Activated CD8-positive, alpha-beta memory T cell treated with anti-CD3 and anti-CD28 coated beads, Interleukin-2, amount 10 ng/mL, durations not matched to agents 7 days and 5 days (primary cell): ENCODE measurements at regions not wholly inside any gene's neighbourhood (a gene's known extent, or its start where the extent isn't known, plus 50 kb on each side); places are given as distances from the start of the nearest gene placed in this dataset.

Experiments used
- ATAC-seq: fragments of 150-1000 bp; cut with Tn5 transposase; one replicate; pipeline ENCODE4 v1.10.0; 2021; ENCODE audit warnings: moderate library complexity
- CTCF ChIA-PET: fragments of 350-600 bp; sonication (Branson Sonifier 250); formaldehyde crosslinking; loops from one replicate; lab custom pipeline; 2021; ENCODE audit warnings: antibody characterized with exemption; lab: Charles Lee
- DNase-seq: peaks from one replicate; pipeline ENCODE4 v3.0.0-alpha.2; 2020
- H3K27ac Mint-ChIP-seq: one replicate; pipeline ENCODE4 v1.8.0; 2021; ENCODE audit warnings: mild to moderate bottlenecking, mixed read lengths
- H3K27me3 Mint-ChIP-seq: one replicate; pipeline ENCODE4 v1.8.0; 2021; ENCODE audit warnings: mixed read lengths
- H3K36me3 Mint-ChIP-seq: one replicate; pipeline ENCODE4 v1.8.0; 2021; ENCODE audit warnings: mild to moderate bottlenecking, mixed read lengths
- H3K4me1 Mint-ChIP-seq: one replicate; pipeline ENCODE4 v1.8.0; 2021; ENCODE audit warnings: mixed read lengths
- H3K4me3 Mint-ChIP-seq: one replicate; pipeline ENCODE4 v1.8.0; 2021; ENCODE audit warnings: mild to moderate bottlenecking, moderate library complexity, mixed read lengths
- H3K9me3 Mint-ChIP-seq: one replicate; pipeline ENCODE4 v1.8.0; 2022; ENCODE audit warnings: low read depth, mixed read lengths

GRCh38 chr3:35519936-35520335 is 119.4 kb upstream of the ARPP21 start:
- Mint-ChIP-seq H3K36me3 (no peaks in the 10 kb centered on the region), H3K27ac (no peak overlapping the region), H3K4me1 (no peaks in the 10 kb centered on the region), H3K9me3 (peaks cover 9% of the 10 kb centered on the region), H3K27me3 (no peaks in the 10 kb centered on the region), H3K4me3 (no peak overlapping the region)
- ATAC-seq: no peak
- CTCF ChIA-PET: no interaction called here
- no peak for DNase-seq

- Mint-ChIP-seq H3K4me1 (no peaks in the 10 kb centered on the region), H3K27ac (no peak overlapping the region), H3K4me3 (no peak overlapping the region), H3K36me3 (no peaks in the 10 kb centered on the region), H3K9me3 (peaks cover 9% of the 10 kb centered on the region), H3K27me3 (no peaks in the 10 kb centered on the region)
- ATAC-seq: no peak
- no peak for DNase-seq
- CTCF ChIA-PET: no interaction called here
Measured at GRCh38 chr3:35521196-35521595, 118.1 kb upstream of the ARPP21 start.

- Mint-ChIP-seq H3K4me1 (no peaks in the 10 kb centered on the region), H3K27me3 (no peaks in the 10 kb centered on the region), H3K27ac (no peak overlapping the region), H3K4me3 (no peak overlapping the region), H3K9me3 (peaks cover 7% of the 10 kb centered on the region), H3K36me3 (no peaks in the 10 kb centered on the region)
- DNase-seq (no peak), ATAC-seq (no peak)
- CTCF ChIA-PET: no interaction called here
Measured at GRCh38 chr3:35522450-35522849, 116.9 kb upstream of the ARPP21 start.

- H3K4me3 Mint-ChIP-seq: no peak overlapping the region
- CTCF ChIA-PET: no interaction called here
- H3K27me3 Mint-ChIP-seq: no peaks in the 10 kb centered on the region
- DNase-seq: no peak
- H3K27ac Mint-ChIP-seq: no peak overlapping the region
- H3K4me1 Mint-ChIP-seq: no peaks in the 10 kb centered on the region
- peaks cover 4% of the 10 kb centered on the region for H3K9me3 Mint-ChIP-seq
- no peaks in the 10 kb centered on the region for H3K36me3 Mint-ChIP-seq
- no peak for ATAC-seq
Measured at GRCh38 chr3:35523074-35523473, 116.3 kb upstream of the ARPP21 start.

GRCh38 chr3:35523838-35524237 is 115.5 kb upstream of the ARPP21 start:
- no peak for DNase-seq
- H3K36me3 Mint-ChIP-seq: no peaks in the 10 kb centered on the region
- no peak overlapping the region for H3K4me3 Mint-ChIP-seq
- H3K4me1 Mint-ChIP-seq: no peaks in the 10 kb centered on the region
- no peak overlapping the region for H3K27ac Mint-ChIP-seq
- H3K9me3 Mint-ChIP-seq: peaks cover 4% of the 10 kb centered on the region
- no peaks in the 10 kb centered on the region for H3K27me3 Mint-ChIP-seq
- ATAC-seq: no peak
- CTCF ChIA-PET: no interaction called here

GRCh38 chr3:35524856-35525255 is 114.5 kb upstream of the ARPP21 start:
- H3K27ac Mint-ChIP-seq: no peak overlapping the region
- H3K27me3 Mint-ChIP-seq: no peaks in the 10 kb centered on the region
- H3K9me3 Mint-ChIP-seq: peaks cover 4% of the 10 kb centered on the region
- no peak for DNase-seq
- no peaks in the 10 kb centered on the region for H3K4me1 Mint-ChIP-seq
- no peaks in the 10 kb centered on the region for H3K36me3 Mint-ChIP-seq
- no peak for ATAC-seq
- no peak overlapping the region for H3K4me3 Mint-ChIP-seq
- CTCF ChIA-PET: no interaction called here

- Mint-ChIP-seq H3K36me3 (no peaks in the 10 kb centered on the region), H3K27me3 (no peaks in the 10 kb centered on the region), H3K4me3 (no peak overlapping the region), H3K27ac (no peak overlapping the region), H3K9me3 (no peaks in the 10 kb centered on the region), H3K4me1 (no peaks in the 10 kb centered on the region)
- ATAC-seq: no peak
- CTCF ChIA-PET: no interaction called here
- no peak for DNase-seq
Measured at GRCh38 chr3:35528728-35529127, 110.6 kb upstream of the ARPP21 start.

GRCh38 chr3:35529337-35529736 is 110.0 kb upstream of the ARPP21 start:
- Mint-ChIP-seq H3K36me3 (no peaks in the 10 kb centered on the region), H3K9me3 (no peaks in the 10 kb centered on the region), H3K27me3 (no peaks in the 10 kb centered on the region), H3K4me1 (no peaks in the 10 kb centered on the region), H3K4me3 (no peak overlapping the region), H3K27ac (no peak overlapping the region)
- no peak for DNase-seq
- ATAC-seq: no peak
- CTCF ChIA-PET: no interaction called here

- peaks cover 5% of the 10 kb centered on the region for H3K9me3 Mint-ChIP-seq
- H3K4me1 Mint-ChIP-seq: no peaks in the 10 kb centered on the region
- ATAC-seq (no peak), DNase-seq (no peak)
- CTCF ChIA-PET: no interaction called here
- no peaks in the 10 kb centered on the region for H3K36me3 Mint-ChIP-seq
- no peak overlapping the region for H3K27ac Mint-ChIP-seq
- no peaks in the 10 kb centered on the region for H3K27me3 Mint-ChIP-seq
- no peak overlapping the region for H3K4me3 Mint-ChIP-seq
Measured at GRCh38 chr3:35537265-35537664, 102.1 kb upstream of the ARPP21 start.

GRCh38 chr3:35544976-35545375 is 94.3 kb upstream of the ARPP21 start:
- CTCF ChIA-PET: no interaction called here
- DNase-seq: no peak
- H3K27me3 Mint-ChIP-seq: no peaks in the 10 kb centered on the region

GRCh38 chr3:35549690-35550089 is 89.6 kb upstream of the ARPP21 start:
- Mint-ChIP-seq H3K4me3 (no peak overlapping the region), H3K9me3 (peaks cover 3% of the 10 kb centered on the region), H3K36me3 (no peaks in the 10 kb centered on the region), H3K4me1 (no peaks in the 10 kb centered on the region), H3K27me3 (no peaks in the 10 kb centered on the region), H3K27ac (no peak overlapping the region)
- CTCF ChIA-PET: no interaction called here
- DNase-seq (no peak), ATAC-seq (no peak)

More at GRCh38 chr3:35544976-35545375, 94.3 kb upstream of the ARPP21 start:
- Mint-ChIP-seq H3K4me3 (no peak overlapping the region), H3K9me3 (peaks cover 7% of the 10 kb centered on the region), H3K27ac (no peak overlapping the region), H3K36me3 (no peaks in the 10 kb centered on the region), H3K4me1 (no peaks in the 10 kb centered on the region)
- ATAC-seq: no peak

GRCh38 chr3:35562141-35562540 is 77.2 kb upstream of the ARPP21 start:
- no peak for DNase-seq
- Mint-ChIP-seq H3K36me3 (no peaks in the 10 kb centered on the region), H3K27ac (no peak overlapping the region), H3K4me1 (no peaks in the 10 kb centered on the region), H3K4me3 (no peak overlapping the region), H3K9me3 (peaks cover 2% of the 10 kb centered on the region), H3K27me3 (no peaks in the 10 kb centered on the region)
- no peak for ATAC-seq
- CTCF ChIA-PET: no interaction called here

GRCh38 chr3:35565048-35565447 is 74.3 kb upstream of the ARPP21 start:
- Mint-ChIP-seq H3K36me3 (no peaks in the 10 kb centered on the region), H3K27ac (no peak overlapping the region), H3K4me3 (no peak overlapping the region), H3K4me1 (no peaks in the 10 kb centered on the region), H3K9me3 (no peaks in the 10 kb centered on the region), H3K27me3 (no peaks in the 10 kb centered on the region)
- DNase-seq (no peak), ATAC-seq (no peak)
- CTCF ChIA-PET: no interaction called here
